GM12873 (cell line): ENCODE measurements at regions not wholly inside any gene's neighbourhood (a gene's known extent, or its start where the extent isn't known, plus 50 kb on each side); places are given as distances from the start of the nearest gene placed in this dataset.

Source experiments
- CTCF ChIP-seq: IDR thresholded peaks from 2 replicates; pipeline ENCODE4 v1.5.1; 2012; ENCODE audit warnings: low read depth, mild to moderate bottlenecking, moderate library complexity, low read length, control low read depth; ENCODE audit not compliant: insufficient read depth; ENCODE audit errors: missing control alignments

- no peak for TF ChIP-seq CTCF
Observed at GRCh38 chr3:117647435-117647834, 937.9 kb downstream of the TUSC7 start.

- no peak for TF ChIP-seq CTCF
Observed at GRCh38 chr3:117651246-117651645, 941.7 kb downstream of the TUSC7 start.

DNA sequence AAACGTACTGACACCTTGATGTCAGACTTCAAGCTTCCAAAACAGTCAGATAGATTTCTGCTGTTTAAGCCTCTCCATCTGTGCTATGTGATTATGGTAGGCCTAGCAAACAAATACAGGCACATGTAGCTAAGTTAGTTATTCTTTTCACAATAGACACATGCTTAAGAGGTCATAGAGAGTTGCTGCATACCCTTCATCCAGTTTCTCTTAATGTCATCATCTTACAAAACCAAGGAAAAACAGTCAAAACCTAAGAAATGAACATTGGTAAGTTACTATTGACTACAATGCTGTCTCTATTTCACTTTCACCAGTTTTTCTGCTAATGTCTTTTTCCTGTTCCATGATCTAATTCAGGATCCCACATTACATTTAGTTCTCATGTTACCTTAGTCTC, 946.8 kb downstream of the TUSC7 start:
- no peak for TF ChIP-seq CTCF

- TF ChIP-seq CTCF, result no peak
Observed at GRCh38 chr3:117657278-117657677, 947.7 kb downstream of the TUSC7 start.

GRCh38 chr3:117660941-117661817, 951.6 kb downstream of the TUSC7 start:
- TF ChIP-seq CTCF, result no peak

DNA sequence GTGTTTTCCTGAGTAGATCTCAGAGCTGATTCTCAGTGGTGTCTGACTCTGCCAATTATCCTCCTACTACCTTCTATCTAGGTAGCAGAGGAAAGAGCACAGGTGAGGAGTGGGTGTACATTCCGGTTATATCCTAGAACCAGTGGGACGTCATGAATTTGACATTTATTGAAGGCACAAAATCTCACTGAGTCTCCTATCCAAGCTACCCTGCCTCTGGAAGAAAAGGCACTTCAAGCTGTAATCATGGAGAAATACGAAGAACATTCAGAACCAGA, 952.2 kb downstream of the TUSC7 start:
- no peak for TF ChIP-seq CTCF

GRCh38 chr3:117665296-117665695, 955.7 kb downstream of the TUSC7 start:
- TF ChIP-seq CTCF, result no peak
